HuH-7.5 (cell line): ENCODE measurements at regions not wholly inside any gene's neighbourhood (a gene's known extent, or its start where the extent isn't known, plus 50 kb on each side); places are given as distances from the start of the nearest gene placed in this dataset.

Source experiments
- DNase-seq: peaks from one replicate; pipeline ENCODE4 v3.0.0; 2011; ENCODE audit warnings: low spot score

- no peak for DNase-seq
Observed at GRCh38 chr21:21605521-21605920, 607.3 kb downstream of the NCAM2 start.

GRCh38 chr21:21606041-21606440 is 607.8 kb downstream of the NCAM2 start:
- no peak for DNase-seq

GRCh38 chr21:21612466-21612865 is 614.3 kb downstream of the NCAM2 start:
- DNase-seq: no peak

- no peak for DNase-seq
Observed at GRCh38 chr21:21614966-21615365, 616.8 kb downstream of the NCAM2 start.

GRCh38 chr21:21622460-21623234 is 624.4 kb downstream of the NCAM2 start:
- no peak for DNase-seq

- DNase-seq: no peak
Observed at GRCh38 chr21:21624674-21625073, 626.5 kb downstream of the NCAM2 start.

GRCh38 chr21:21631961-21632360 is 633.8 kb downstream of the NCAM2 start:
- DNase-seq: no peak

- no peak for DNase-seq
Observed at GRCh38 chr21:21632926-21633325, 634.7 kb downstream of the NCAM2 start.

- DNase-seq: no peak
Observed at GRCh38 chr21:21661741-21662140, 663.5 kb downstream of the NCAM2 start.

- DNase-seq: no peak
Observed at GRCh38 chr21:21662776-21663175, 664.6 kb downstream of the NCAM2 start.

- no peak for DNase-seq
Observed at GRCh38 chr21:21664871-21665270, 666.7 kb downstream of the NCAM2 start.

- no peak for DNase-seq
Observed at GRCh38 chr21:21666689-21667088, 668.5 kb downstream of the NCAM2 start.

- no peak for DNase-seq
Observed at GRCh38 chr21:21668198-21668597, 670.0 kb downstream of the NCAM2 start.

- DNase-seq: no peak
Observed at GRCh38 chr21:21673959-21674358, 675.8 kb downstream of the NCAM2 start.

GRCh38 chr21:21675601-21676000 is 677.4 kb downstream of the NCAM2 start:
- DNase-seq: no peak

GRCh38 chr21:21682172-21682571 is 684.0 kb downstream of the NCAM2 start:
- no peak for DNase-seq

GRCh38 chr21:21688889-21689288 is 690.7 kb downstream of the NCAM2 start:
- DNase-seq: no peak

GRCh38 chr21:21690068-21690665 is 692.0 kb downstream of the NCAM2 start:
- DNase-seq: no peak

GRCh38 chr21:21712748-21713520 is 714.7 kb downstream of the NCAM2 start:
- DNase-seq: no peak

- no peak for DNase-seq
Observed at GRCh38 chr21:21713651-21714180, 715.5 kb downstream of the NCAM2 start.

- no peak for DNase-seq
Observed at GRCh38 chr21:21714426-21714825, 716.2 kb downstream of the NCAM2 start.

GRCh38 chr21:21715266-21715969 is 717.2 kb downstream of the NCAM2 start:
- no peak for DNase-seq
